ENCODE measurements at regions not wholly inside any gene's neighbourhood (a gene's known extent, or its start where the extent isn't known, plus 50 kb on each side); places are given as distances from the start of the nearest gene placed in this dataset.

- H3K36me3 ChIP-seq = no peaks in the 10 kb centered on the region
- H3K27me3 ChIP-seq = no peaks in the 10 kb centered on the region
- no peaks in the 10 kb centered on the region for H3K4me1 ChIP-seq
- no peak overlapping the region for H3K4me3 ChIP-seq (ENCODE audit: low read depth, low read length)
- DNase-seq = no peak
- no peaks in the 10 kb centered on the region for H3K9me3 ChIP-seq
- no peak for TF ChIP-seq CTCF (IDR thresholded peaks at IDR 0.05; ENCODE audit: low read depth, low read length)
Observed at GRCh38 chr3:163138258-163138657, 1641.7 kb downstream of the OTOL1 start.

GRCh38 chr3:163132111-163132510 is 1635.5 kb downstream of the OTOL1 start:
- no peaks in the 10 kb centered on the region for H3K36me3 ChIP-seq
- no peak for DNase-seq

GRCh38 chr3:163129287-163129686 is 1632.7 kb downstream of the OTOL1 start:
- no peak overlapping the region for H3K4me3 ChIP-seq (ENCODE audit: low read depth, low read length)
- no peaks in the 10 kb centered on the region for H3K4me1 ChIP-seq

More at GRCh38 chr3:163132111-163132510, 1635.5 kb downstream of the OTOL1 start:
- Histone ChIP-seq H3K4me1 (no peaks in the 10 kb centered on the region), H3K27me3 (no peaks in the 10 kb centered on the region), H3K4me3 (ENCODE audit: low read depth, low read length) (no peak overlapping the region), H3K9me3 (no peaks in the 10 kb centered on the region; the same call in 1 of the 2 replicates)
- no peak for TF ChIP-seq CTCF (IDR thresholded peaks at IDR 0.05; ENCODE audit: low read depth, low read length)

GRCh38 chr3:163126115-163126514 is 1629.5 kb downstream of the OTOL1 start:
- Histone ChIP-seq H3K4me3 (ENCODE audit: low read depth, low read length) (no peak overlapping the region), H3K36me3 (no peaks in the 10 kb centered on the region), H3K27me3 (no peaks in the 10 kb centered on the region), H3K4me1 (no peaks in the 10 kb centered on the region), H3K9me3 (no peaks in the 10 kb centered on the region; the same call in 1 of the 2 replicates)
- DNase-seq = no peak
- TF ChIP-seq CTCF (IDR thresholded peaks at IDR 0.05; ENCODE audit: low read depth, low read length) = no peak

More at GRCh38 chr3:163129287-163129686, 1632.7 kb downstream of the OTOL1 start:
- no peak for TF ChIP-seq CTCF (IDR thresholded peaks at IDR 0.05; ENCODE audit: low read depth, low read length)
- H3K36me3 ChIP-seq = no peaks in the 10 kb centered on the region
- H3K27me3 ChIP-seq = no peaks in the 10 kb centered on the region
- no peak for DNase-seq
- no peaks in the 10 kb centered on the region; the same call in 1 of the 2 replicates for H3K9me3 ChIP-seq

All from BE2C (cell line).